GM19238 (cell line): ENCODE measurements at regions not wholly inside any gene's neighbourhood (a gene's known extent, or its start where the extent isn't known, plus 50 kb on each side); places are given as distances from the start of the nearest gene placed in this dataset.

Experiments used
- DNase-seq: peaks from one replicate; pipeline ENCODE4 v3.0.0; 2011; ENCODE audit warnings: low spot score; ENCODE audit not compliant: insufficient read length

DNA sequence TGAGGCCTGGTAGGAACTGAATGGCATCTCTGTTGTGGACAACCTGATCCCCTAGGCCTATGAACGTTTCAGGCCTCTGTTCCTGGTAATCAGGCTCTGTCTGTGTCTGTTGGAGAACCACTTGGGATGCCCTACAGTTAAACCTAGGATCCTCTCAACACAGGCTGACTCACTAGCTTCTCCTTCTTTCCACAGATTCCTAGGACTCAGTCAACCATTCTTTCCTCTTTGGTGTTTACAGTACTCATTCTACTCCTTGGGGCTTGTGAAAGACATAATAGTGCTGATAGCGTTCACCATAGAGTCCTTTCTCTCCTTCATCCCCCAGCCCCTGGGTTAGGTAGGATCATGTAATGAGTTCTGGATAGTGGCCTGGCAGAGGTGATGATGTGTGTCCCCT lies 544.3 kb downstream of the METTL4 start:
- no peak for DNase-seq

DNA sequence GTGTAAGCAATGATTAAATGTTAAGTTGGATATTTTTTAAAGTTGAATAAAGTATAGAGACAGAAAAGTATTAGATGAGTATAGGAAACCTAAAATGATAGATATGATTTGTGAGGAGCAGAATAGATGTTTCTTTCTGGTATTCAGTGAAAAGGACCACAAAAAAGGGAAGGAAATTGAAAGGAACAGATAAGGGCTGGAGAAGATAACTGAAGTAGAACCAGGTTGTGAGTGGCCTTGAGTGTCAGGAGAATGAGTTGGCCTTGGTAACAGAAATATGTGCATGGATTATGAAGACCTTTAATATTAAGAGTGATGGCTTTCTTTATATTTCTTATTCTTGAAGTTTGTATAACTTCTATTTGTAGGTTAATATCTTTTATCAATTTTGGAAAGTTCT lies 543.5 kb downstream of the METTL4 start:
- no peak for DNase-seq

DNA sequence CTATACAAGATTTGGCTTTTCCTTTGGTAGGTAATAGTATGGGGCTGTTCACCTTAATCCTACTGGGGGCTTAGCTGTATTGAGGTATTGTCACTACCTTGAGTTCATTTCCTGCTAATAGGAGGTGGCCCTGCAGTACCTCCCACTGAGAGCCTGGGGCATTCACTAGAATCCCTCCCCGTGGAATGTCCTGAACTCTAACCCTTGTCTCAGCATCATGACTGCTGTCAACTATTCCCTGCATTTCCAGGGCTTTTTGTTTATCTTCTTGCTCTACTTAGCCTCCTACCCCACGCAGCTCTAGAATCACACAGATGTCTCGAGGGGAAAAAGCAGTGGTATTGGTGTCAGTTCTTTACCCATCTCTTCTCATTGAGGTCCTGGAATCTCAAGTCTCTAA lies 542.3 kb downstream of the METTL4 start:
- no peak for DNase-seq

DNA sequence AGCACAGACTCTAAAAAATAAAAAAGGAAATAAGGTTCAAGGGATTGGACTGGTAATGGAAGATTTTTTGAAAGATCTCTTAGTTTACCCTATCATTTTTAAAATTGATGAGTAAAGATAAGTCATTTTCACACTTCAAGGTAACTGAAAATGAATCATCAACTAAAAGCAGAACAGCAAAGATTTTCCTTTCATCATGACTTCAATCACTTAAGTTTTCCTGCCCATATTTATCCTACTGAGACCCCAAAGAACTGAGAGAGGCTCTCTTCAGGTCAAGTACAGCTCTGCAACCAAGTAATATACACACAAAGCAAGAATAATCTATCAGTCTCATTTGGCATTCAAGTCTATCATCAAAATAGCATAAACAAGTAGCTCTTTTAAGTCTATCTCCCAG lies 540.7 kb downstream of the METTL4 start:
- no peak for DNase-seq

DNA sequence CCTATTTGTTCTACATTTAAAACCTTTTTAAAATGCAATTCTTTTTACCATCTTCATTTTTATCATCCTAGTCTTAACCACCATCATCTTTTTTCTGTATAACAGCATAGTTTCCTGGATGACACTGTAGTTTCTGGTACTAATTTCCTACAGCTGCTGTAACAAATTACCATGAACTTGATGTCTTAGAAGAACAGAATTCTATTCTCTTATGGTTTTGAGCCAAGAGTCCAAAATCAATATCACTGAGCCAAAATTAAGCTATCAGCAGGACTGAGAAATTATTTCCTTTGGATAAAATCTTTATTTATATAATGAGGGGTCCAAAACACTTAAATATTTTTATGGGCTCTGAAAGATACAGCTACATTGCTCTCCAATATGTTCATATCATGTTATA lies 539.3 kb downstream of the METTL4 start:
- DNase-seq, result no peak

DNA sequence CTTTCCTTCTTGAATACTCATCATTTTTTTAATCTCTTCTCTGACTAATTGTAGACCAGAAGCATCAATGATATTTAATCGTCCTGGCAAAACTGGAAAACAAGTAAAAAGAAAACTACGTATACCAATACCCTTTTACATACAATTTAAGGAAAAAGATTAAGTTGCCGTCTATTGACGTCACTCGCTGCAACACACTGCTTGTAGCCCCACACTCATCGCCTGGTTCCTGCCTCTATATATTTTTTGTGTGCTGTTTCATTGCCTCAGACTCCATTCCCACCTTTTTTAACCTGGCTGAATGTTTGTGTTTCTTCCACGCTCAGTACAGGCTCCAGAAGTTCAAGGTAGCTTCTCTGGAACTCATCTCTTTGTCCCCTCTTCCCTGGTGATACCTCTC lies 536.2 kb downstream of the METTL4 start:
- DNase-seq, result no peak

DNA sequence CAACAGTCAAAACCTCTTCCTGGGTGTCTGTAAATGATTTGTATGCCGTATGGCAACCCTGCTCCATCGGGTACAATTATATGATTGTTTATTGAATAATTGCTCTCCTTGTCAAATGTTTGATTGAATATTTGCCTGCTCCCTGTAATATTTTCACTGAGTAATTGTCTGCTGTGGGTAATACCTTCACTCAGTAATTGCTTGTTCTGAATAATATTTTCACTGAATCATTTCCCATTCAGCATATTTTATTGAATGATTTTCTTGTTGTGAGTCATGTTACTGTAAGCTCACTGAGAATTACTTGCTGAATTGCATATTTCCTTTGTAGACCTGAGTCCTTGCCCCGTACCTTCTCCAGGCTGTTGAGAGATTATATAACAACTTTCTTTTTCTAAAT lies 535.2 kb downstream of the METTL4 start:
- no peak for DNase-seq

DNA sequence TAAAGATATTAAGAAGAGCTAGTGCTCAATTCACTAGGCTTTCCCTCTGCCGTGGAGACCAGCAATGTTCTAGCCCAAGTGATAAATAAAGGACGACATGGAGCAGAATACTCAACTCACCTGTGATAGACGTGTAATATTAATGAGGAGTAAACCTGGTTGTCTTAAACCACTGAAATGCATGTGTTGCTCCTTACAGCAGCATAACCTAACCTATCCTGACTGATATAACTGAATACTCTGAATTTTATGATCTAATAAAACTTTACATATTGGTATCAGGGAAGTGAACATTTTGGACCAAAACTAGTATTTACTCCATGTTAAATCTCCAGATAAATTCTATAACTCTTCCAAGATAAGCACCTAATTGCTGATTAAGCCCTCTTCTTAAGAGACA lies 531.0 kb downstream of the METTL4 start:
- no peak for DNase-seq

DNA sequence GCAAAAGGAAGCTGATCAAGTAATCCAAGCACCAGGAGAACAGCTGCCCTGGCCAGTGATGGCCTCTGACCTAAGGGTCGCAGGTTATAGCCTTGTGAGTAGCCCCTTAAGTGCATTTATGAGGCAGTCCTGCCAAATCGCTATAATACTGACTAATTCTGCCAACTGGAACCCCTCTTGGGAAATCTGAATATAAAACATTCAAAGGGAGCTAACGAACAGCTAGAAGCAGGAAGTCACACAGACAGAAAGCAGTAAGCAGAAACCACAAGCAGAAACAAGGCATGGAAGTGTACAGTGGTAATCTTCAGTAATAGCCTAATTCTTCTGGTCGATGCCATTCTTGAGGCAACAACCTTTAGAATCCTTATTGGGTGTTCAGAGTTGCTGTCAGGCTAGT lies 521.3 kb downstream of the METTL4 start:
- no peak for DNase-seq

DNA sequence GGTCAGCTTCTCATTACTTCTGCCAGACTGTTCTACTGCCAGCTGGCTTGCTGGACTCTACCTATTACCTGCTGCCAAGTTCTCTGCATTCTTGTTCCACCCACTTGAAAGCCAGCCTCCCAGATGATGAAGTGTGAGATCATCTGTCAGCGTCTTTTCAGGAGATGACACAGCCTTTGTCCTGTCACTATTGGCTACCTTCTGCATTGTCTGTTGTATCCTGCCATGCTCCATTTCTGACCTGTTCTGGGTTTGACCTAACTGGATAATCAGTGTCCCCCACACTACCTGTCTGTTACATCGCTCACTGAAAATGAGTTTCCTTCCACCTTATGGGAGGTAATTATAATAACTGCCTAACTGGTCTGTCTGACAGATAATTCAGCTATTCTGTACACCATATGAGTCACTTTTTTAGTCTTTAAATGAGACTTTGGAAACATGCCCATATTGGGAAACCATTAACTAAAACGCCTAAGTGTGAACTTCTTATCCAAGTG lies 520.6 kb downstream of the METTL4 start:
- DNase-seq, result no peak

DNA sequence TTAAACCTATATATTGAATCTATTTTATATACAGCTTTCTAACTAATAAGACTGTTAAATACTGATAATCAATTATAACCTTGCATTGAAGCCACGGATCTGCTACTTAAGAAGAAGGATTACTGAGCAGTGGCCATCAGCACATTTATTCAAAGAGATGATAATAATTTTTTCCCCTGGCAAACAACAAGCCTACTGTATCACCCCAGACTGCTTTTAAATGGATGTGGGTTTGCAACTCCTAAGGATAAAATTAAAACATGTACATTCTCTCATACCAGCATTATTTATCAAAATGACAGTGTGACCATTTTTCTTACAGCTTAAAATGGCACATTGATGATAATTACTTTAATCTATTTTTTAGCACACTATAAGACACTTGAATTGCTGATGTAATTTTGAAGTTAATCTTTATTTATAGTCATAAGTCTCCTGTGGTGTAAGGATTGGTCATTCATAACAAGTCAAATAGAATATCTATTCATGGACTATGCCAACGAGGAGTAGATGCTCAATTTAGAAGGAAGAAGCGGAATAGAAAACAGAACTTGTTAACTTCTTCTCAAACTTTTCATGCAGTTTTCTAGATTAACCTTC lies 517.7 kb downstream of the METTL4 start:
- DNase-seq, result no peak

DNA sequence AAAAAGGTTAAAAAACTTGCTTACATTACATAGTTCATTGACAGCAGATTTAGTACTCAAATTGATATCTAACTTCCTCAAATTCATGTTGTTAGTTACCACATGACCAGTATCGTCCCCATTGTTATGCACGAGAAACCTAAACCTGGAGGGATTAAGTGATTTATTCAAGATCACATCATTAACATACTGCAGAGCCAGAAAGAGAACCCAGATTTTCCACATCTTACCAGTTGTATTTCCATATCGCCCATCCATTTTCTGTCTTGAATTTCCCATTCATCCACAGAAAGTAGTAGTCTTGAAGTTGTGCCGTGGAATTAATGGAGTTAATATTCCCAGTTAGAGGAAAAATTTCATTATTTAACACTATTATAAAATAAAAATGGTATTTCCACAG lies 512.0 kb downstream of the METTL4 start:
- no peak for DNase-seq

DNA sequence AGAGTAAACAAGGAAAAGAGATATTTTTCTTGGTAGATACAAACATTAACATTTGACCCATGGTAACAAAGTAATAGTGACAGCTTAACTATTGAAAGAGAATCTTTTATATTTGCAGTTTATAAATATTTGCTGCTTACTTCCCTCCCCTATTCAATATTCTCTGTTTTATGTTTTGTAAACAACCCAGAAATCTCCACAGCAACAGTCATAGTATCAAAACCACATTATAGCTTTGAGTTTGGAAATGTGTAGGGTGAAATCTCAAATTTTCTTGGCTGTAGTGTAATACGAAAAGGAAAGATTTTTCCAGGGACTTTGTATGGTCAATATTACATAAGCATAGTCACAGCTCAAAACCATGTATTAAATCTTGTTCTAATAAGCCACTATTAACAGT lies 511.2 kb downstream of the METTL4 start:
- DNase-seq, result no peak

DNA sequence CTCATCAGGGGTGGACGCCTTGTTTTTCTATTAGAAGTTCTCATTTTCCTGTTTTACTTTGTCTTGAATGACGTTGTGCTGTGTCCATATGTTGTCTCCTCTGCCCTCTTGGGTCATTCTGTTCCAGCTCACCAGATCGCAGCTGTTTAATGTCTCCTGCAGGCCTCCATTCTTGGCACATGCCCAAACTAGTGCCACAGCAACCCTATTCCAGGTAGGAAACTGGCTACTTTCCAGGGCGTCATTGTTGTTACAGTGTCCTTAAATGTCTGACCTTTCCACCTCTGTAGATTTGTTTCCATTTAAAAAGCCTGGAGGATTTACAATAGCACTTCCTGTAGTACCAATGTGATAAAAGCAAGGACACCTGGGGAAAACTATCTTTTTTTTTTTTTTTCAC lies 500.7 kb downstream of the METTL4 start:
- no peak for DNase-seq

DNA sequence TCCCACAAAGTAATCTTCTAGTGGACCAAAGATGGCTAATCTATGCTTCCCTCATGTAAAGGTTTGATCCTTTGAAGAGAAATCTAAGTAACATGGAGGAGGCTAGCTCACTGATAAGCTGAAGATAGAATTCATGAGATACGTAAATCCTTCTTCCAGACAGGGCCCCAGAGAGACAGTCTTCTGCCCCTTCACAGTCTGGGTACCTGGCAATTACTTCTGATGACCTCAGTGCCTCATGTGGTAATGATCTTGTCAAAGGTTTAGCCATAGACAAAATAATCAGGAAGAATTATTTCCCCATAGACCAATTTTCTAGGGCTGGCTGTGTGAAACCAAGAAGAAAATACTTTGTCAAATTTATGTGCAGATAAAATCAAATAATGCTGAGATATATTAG lies 495.8 kb downstream of the METTL4 start:
- DNase-seq, result no peak

DNA sequence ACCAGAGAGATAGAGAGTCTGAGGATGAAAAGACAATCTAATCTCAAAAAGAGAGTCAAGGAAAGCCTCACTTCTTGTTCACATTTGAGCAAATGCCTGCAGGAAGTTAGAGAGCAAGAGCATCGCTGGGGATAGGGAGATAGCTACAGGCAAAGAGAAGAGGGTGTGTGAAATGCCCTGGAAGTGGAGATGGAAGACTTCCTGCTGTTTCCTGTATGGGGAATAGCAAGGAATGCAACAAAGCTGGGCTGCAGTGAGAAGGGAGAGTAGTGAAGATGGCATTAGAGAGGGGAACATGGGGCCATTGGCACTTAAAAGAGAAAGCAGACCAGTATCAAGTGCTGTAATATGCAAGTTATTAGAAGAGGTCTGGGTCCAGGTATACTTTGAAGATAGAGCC lies 488.6 kb downstream of the METTL4 start:
- DNase-seq, result no peak

DNA sequence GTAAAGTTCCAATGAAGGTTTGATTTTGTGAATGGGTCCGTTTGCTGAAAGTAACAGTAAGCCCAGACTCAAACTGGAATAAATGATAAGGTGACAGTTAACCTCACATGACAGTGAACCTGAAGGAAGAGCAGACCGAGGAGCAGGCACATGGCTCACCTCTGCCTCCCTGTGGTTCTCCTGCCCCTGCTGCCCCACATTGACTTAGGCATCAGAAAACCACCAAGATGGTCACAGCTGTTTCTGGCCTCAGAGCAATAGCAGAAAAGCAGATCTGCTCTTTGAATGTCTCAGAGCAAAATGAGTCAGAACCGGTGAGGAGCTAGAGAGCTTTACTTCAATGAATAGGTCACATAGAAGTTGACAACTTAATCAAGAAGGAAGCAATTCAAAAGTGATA lies 487.6 kb downstream of the METTL4 start:
- no peak for DNase-seq

DNA sequence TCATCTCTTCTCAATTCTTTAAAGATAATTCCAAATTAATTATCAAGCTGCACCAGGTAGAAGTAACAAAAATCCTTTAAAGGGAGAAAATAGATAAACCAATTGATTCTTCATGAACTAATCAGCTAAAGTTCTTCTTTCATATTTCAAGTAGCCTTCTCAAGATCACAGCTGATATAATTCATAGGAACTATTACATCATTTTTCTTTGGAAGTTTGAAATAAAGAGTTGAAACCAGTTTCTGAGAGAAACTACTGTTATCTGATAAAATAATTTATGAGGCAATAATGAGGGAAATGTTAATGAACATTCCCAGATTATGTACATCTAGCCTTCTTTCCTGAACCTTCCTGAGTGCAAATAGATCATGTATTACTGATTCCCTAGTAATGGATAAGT lies 484.9 kb downstream of the METTL4 start:
- DNase-seq, result no peak

DNA sequence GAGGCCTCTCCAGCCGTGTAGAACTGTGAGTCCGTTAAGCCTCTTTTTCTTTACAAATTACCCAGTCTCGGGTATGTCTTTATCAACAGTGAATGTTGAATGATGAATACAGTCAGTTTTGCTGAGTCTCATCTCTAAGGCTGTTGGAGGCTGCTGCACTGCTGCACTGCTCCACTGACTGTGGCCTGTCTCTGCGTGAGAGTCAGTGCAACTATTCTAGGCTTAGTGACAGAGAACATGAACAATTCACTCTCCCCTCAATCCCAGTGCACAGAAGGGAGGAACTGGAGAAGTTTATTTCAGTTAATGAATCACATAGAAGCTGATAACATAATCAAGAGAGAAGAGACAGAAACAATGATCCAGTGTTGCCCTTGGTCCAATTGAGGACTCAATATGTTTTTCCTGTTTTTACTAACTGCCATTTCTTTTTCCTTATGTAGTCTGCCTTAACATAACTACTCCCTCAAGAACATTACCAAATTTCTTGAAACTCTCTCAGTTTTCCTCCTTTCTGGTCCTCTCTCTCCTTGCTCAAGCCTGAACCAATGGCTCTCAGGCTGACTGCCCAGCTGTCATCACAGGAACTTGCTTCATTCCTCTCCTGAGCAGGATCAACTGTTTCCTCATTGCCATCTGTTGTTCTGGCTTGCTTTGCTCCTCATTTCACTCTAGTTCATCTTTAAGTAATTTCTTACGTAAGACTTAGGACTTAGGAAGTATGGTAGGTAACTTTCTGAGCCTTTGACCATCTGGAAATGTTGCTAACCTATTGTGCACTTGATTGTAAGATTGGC lies 483.2 kb downstream of the METTL4 start:
- DNase-seq, result no peak

DNA sequence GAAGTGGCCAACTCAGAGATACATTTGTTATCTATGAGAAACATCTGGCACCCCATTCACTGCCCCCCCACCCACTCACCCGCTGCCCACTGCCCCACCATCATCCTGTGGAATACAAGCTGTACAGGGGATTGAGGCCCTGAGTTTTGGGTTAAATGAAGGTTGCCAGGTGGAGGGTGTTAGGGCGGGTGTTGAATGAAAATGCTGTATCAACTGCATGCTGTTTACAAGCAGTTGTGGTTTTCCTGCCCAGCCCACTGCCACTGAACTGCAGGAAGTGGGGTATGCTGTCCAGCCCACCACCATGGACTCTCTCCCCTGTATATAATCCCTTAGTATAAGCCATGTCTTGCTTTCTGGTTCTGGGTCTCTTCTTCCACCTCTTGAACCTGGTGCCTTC lies 481.9 kb downstream of the METTL4 start:
- DNase-seq, result no peak

DNA sequence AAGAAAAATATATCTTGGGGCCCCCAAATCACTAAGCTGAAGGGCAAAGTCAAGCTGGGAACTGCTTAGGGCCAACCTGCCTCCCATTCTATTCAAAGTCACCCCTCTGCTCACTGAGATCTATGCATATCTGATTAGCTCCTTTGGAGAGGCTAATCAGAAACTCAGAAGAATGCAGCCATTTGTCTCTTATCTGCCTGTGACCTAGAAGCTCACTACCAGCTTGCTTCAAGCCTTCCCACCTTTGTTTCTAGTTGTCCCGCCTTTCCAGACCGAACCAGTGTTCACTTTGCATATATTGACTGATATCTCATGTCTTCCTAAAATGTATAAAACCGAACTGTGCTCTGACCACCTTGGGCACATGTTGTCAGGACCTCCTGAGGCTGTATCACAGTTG lies 479.4 kb downstream of the METTL4 start:
- DNase-seq, result no peak

DNA sequence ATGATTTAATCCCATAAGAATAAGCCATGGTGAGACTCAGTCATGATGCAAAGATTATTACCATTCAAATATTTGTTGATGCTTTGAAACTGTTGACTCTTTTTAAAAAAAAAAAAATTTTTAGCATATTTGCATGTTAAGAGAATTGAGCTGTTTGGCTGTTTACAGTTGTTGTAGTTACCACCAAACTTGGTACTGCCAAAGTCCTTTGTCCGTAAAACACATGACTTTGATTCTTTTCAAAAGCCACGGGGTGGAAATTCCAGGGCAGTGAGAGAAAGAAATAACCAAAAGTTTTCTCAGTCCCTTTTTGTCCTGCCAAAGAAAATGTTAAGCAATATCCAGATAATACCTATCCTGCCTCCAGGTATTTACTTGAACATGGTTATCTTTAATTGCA lies 474.8 kb downstream of the METTL4 start:
- DNase-seq, result no peak

DNA sequence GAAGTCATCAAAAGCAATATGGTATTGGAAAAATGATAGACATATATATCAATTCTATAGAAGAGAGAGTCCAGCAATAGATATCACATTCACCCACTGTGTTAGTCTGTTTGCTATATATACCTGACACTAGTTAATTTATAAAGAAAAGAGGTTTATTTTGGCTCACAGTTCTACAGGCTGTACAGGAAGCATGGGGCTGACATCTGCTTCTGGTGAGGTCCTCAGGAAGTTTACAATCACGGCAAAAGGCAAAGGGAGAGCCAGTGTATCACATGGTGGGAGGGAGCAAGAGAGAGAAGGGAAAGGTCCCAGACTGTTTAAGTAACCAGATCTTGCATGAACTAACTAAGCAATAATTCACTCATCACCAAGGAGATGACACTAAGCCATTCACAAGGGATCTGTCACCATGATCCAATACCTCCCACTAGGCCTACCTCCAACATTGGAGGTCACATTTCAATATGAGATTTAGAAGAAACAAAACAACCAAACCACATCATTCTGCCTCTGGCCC lies 470.6 kb downstream of the METTL4 start:
- DNase-seq, result no peak
